GM21723 (cell line): ENCODE measurements at regions not wholly inside any gene's neighbourhood (a gene's known extent, or its start where the extent isn't known, plus 50 kb on each side); places are given as distances from the start of the nearest gene placed in this dataset.

ENCODE experiments used
- ATAC-seq: cut with Tn5 transposase; IDR thresholded peaks from one replicate; pipeline ENCODE4 v1.9.1; 2021; ENCODE audit warnings: mild to moderate bottlenecking, moderate library complexity; ENCODE audit not compliant: unreplicated experiment

DNA sequence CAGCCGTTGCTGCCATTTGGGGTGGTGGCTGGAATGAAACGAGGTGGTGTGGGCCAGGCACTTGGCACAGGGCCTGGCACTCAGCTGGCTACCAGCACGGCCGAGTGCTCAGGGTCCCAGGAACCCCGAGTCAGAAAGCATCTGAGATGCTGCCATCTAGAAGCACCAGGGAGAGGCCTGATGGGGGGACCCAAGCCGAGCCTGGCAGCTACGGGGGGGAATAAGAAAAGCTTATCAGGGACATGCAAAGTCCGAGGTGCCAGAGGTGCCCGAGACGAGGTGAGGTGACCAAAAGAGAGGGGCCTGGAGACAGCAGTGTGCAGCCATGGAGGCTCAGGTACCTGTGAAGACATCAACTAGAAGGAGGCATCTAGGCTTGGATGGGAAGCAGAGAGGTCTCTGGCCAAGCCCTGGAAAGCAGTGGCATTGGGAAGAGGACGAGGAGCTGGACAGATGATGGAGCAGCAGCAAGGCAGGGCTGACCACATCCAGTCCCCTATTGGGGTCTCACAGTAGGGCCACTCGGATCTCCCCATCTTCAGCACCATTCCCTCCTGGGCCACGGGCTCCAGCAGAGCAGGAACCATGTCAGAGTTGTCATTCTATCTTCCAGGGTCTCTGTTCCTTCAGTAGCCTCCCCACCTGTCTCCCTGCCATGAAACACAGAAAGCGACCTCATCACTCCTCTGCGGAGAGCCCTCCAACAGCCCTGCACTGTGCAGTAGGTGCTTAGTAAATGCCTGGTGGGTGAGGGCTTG, 59.3 kb upstream of the DIO3 start:
- ATAC-seq: no peak

DNA sequence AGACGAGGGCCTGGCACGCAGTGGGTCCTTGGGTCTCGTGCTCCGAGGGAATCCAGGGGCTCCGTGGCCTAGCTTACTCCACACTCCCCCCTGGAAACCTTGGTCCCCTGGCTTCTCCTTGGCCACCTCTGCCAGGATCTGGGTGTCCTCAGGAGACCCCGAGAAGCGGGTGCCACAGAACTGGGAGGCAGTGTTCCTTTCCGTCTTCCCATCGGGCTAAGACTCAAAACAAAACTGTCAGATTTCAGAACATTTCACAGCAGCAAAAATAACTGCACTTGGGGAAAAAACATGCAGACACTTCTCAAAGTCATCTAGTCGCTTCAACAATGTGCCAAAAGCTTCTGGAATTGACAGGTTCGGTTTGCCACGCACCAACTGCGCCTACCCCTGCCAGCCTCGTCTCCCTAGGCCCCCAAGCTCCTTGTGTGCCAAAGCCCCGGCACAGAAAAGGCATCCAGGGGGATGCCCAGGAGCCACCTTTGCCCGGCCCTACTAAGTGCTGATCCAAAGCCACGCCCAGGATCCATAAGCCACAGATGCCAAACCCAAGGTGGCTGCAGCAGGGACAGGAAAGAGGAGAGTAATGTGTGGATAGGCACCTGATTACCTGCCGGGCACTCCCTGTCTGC, 58.4 kb upstream of the DIO3 start:
- ATAC-seq: no peak

DNA sequence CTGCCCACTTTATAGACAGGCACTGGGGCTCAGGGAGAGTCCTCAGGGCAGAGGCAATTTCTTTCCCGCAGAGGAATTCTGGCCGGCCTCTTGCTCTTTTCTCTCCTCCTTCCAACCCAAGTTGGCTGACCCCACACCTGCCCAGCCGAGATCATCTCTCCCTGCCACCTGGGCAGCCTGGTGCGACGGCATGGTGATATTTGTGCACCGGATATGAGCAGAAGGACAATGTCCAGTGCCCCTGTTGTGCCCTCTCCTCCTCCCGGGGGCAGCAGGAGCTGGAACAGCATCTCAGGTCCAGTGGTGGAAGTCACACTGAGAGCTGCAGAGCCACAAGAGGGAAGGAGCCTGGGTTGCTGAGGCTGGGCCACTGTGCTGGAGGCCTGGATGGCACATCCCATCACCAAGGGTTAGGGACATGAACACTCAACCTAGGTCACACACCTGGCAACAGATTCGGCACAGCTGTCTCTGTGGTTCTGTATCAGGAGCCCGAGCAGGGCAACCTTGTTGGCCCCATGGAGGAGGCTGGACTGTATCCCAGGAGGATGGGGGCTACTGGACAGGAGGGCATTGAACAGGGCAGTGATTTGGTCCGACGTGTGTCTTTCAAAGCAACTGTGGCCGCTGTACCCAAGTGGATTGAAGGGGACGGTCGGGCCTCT, 57.7 kb upstream of the DIO3 start:
- ATAC-seq: no peak

DNA sequence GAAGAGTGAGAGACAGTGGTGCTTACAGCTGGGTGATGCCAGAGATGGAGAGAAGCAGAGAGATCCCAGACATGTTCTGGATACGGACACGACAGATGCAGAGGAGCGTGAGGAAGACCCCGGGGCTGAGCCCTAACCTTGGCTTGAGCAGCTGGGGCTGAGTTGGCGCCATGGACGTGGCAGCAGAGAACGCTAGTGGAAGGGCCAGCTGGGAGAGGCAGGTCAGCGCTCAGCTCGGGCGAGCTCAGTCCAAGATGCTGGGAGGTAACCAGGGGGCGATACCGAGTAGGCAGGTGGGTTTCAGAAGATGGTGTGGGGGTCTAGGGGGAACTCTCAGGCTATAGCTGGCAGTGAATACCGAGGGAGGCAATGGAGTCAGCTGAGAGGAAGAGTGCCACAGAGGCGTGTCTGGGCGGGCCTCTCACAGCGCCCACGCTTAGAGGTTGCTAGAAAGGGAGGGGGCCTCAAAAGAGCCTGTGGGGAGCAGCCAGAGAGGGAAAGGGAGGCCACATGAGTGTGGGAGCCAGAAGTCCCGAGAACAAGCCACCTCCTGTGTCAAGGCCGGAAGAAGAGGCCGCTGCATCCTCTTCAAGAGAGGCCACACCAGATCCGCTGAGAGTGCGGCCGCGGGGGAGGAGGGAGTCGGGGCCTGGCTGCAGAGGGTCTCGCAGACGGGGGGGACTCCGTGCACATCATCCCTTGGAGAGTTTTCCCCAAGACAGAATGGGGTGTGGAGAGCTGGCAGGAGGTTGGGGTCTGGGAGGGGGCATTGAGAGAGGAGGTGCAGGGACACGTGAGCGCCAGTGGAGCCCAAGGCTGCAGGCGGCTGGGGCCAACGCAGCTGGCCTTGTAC, 57.0 kb upstream of the DIO3 start:
- no peak for ATAC-seq

DNA sequence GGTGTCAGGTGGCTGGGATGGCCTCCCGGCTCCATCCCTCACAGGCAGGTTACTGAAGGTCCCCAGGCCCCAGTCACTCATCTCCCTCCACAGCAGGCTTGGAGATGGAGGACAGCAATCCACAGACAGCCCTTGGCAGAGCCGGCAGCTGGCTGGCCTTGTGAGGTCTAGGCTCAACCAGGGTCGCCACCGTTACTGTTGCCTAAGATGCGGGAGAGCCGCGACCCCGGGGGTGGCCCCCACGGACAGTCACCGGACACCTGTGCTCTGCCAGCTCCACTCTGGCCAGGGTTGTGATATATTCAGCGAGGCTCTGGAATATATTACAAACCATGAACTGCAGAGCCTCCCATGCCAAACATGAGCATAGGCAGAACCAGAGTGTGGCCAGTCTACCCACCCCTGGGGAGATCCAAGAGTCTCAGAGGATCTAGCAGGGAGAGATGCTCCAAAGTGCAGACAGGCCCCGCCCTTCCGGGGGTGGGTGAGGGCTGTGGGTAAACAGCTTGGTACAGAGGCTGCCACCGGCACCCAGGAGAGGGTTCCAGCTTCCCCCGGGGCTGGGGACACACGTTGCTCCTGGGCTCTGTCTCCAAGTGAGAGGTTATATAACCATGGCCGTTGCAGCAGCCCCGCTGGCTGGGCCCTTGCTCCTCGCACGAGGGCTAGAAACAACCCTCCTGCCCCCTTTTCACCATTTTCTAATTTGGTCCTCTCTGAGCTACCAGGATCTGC, 55.9 kb upstream of the DIO3 start:
- no peak for ATAC-seq

DNA sequence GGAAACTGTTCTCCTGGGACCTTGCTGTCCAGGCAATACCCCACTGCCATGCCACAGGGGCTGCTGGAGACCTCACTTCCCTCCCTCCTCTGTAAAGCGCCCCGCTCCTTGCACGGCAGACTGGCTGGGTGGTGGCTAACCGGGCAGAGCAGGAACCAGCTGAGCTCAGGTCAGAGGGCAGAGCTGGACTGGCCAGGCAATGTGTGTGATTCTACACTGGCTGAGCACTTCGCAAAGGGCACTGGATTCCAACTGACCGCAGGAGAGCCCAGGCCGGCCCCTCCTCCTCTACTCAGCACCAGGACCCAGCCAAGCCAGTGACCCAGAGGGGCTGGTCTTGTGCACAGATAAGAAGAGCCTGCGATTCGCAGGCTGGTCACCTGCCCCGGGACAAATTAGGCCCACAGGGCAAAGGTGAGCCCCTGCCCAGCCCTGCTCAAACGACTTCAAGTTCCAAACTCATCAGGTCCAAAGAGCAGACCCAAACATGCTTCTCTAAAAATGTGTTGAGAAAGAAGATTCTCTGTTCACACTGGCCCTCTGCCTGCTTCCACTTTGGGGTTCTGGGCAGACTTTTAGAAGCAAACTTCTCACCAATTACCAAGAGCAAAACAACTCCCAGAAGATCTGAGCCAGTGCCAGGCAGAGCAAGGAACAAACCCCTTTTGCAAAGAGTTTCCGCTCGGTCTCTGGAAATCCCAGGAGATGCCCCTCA, 54.9 kb upstream of the DIO3 start:
- no peak for ATAC-seq

DNA sequence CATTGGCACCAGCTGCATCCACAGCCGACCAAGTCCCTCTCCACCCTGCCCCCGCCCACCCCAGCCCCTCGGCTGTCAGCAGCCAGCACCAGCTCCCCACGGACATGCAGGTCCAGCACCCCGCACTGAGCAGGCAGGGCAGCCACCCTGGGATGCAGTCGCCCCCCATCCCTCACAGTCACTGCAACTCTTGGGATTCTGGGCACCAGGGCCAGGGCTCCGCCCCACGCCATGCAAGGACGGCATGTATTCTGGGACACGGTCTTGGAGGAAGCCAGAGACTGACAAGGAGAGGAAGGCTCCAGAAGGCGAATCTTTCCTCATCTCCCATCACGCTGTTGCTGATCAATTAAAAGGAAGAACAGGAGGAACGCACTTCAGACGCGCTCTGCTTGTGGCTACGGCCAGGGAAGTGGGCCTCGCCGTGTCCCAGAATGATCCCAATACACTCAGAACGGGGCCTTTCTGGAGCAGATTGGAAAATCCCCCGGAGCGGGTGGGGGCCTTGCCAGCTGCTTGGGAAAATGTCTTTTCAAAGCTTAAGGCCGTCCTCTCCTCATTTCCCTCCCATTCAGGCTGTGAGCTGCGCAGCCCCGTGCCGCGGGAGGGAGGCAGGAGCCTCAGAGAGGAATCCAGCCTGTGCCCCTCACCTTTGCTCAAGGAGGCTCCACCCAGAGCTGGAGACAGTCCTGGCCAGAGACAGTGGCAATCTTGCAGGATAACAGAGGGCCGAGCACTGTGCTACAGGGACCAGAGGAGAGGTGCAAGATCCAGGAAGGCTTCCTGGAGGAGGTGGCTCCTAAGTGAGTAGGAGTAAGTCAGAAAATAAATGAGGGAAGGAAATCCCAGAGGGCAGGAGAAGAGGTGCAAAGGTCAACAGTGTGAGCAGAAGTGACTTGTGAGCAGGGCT, 54.1 kb upstream of the DIO3 start:
- no peak for ATAC-seq

DNA sequence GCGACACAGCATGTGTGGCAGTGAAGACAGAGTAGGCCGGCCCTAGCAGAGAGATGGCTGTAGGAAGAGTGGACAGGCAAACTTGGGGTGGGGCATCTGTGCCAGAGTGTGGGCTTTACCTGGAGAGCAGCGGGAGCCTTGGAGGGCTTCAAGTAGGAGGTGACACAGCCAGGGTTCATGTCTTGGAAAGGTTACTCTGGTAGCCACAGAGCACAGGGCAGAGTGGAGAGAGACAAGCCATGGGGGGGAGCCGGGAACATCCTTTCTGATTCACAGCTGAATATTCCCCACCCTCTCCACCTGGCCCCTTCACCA, 53.5 kb upstream of the DIO3 start:
- ATAC-seq: no peak

DNA sequence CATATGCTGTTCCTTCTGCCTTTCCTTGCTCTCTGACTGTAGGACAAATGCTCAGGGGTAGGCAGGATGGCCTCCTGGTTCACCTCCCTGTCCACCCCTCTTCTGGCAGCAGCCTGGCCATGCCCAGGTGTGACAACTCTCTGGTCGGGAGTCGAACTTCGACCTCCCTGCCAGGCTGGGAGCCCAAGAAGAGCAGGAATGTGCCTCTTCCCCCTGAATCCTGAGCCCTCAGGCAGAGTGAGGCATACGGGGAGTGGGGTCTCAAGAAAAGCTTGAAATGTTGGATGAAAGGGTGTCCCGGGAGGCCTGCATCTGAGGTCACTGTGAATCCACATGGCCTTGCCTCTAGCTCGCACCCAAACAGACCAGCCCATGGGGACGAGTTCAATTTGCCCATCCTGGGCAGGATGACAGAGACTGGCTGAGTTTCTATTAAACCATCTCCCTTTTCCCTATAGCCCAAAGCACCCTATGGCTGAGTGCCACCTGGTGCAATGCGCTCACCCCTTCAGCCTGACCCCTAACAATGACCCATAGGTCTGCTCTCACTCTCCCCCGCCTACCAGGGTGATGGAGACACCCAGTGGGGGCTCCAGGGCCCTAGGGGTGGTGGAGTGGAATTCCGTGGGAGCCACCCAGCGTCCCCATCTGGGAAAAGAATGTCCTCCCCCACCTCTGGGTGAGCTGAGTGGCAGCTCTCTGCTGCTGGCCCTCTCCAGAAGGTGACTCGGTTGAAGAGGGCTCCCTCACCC, 52.9 kb upstream of the DIO3 start:
- ATAC-seq: no peak

DNA sequence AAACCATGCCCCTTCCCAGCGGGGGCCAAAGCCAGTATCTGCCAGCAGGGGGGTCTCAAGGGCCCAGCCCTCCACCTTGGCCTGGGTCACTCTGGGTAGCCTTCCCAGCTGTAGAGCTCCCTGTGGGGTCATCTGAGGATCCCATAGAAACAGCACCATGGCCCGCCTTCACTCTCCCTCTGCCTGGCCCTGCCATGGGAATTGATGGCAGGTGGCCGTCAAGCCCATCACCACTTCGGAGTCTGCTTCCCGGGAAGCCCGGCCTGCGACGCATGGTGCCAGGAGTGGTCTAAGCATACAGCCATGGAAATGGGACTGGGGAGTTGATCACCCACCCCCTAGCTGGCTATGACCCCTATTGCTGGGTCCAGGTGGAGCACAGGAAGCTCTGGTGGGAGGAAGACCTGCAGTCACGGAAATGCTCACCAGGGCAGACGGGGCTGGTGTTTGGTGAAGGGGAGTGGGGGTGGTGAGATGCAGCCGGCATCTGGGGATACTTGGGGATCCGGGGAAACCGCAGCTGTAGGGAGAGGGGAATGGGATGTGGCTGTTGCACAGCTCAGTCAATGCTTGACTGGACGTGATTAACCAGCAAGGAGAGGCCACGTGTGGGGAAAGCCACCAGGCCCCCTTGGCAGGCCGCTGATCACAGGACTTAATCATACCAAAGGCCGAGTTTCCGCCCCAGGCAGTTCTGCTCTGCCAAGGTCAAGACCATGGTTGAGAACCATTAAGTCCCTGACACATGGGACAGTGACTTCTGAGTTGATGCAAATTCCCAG, 52.2 kb upstream of the DIO3 start:
- no peak for ATAC-seq

DNA sequence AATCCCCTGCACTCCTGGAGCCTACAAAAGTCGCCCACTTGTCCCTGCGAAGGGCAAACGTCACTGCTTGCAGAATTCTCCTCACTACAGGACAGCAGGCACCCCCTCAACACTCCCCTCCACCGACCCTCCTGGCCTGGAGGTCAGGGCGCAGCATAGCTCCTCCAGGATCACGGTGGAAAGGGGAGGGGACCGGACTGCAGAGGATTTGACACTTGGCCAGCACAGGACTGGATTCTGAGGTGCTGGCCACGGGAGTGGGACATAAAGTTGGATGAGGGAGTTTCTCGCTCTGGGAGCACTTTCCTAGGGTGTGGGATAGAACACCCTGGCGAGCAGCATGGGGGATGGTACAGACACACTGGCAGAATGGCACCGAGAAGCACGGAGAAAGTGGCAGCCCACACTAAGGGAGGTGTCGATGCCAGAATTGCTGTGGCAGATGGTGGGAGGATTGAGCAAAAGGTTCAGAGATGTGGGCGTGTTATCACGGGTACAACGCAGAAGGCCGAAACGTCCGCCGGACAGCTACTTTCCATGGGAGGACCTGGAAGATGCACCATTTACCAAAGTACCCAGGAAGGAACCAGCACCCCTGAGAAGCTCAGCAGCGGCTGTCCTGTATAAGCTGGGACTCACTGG, 51.4 kb upstream of the DIO3 start:
- no peak for ATAC-seq

DNA sequence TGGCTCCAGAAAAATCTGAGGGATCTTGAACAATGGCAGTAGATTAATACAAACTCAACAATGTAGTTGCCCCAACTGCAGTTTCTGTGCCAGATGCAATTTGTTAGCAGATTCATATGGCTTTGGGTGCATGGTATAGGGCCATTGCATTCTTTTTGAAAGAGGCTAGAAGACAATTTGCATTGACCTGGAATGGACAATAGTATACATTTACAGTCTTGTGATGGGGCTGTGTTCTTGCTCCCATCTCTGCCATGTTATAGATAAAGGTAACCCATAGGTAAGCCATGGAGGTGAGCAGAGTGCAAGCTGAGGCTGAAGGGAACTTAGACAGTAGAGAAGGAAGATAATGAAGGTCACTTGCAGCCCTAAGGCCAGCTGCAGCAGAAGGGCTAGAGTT, 50.1 kb upstream of the DIO3 start:
- no peak for ATAC-seq
